Inflammatory macrophage (primary cell): ENCODE measurements at regions not wholly inside any gene's neighbourhood (a gene's known extent, or its start where the extent isn't known, plus 50 kb on each side); places are given as distances from the start of the nearest gene placed in this dataset.
"Not testable (repeated sequence)": the region's sequence is repeated elsewhere in the genome, so short reads cannot be mapped to it uniquely, and the experiment has no call there.

Source experiments
- DNase-seq, 2 donors: peaks; one replicate each; pipeline ENCODE4 v3.0.0-alpha.2; 2020 to 2022

DNA sequence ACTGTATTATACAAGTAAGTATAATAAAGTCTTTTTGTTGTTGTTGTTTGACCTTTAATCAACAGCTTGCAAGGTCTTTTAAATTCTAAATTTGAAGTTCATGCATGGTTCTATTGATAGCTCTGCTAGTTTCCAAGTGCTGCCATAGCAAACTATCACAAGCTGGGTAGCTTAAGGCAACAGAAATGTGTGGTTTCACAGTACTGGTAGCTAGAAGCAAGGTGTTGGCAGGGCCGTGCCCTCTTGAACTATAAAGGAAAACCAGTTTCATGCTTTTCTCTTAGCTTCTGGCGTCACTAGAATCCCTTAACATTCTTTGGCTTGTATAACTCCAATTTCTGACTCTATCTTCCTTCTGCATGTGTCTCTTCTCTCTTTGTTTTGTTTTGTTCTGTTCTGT, 1021.9 kb upstream of the AUTS2 start:
- DNase-seq, result no peak

DNA sequence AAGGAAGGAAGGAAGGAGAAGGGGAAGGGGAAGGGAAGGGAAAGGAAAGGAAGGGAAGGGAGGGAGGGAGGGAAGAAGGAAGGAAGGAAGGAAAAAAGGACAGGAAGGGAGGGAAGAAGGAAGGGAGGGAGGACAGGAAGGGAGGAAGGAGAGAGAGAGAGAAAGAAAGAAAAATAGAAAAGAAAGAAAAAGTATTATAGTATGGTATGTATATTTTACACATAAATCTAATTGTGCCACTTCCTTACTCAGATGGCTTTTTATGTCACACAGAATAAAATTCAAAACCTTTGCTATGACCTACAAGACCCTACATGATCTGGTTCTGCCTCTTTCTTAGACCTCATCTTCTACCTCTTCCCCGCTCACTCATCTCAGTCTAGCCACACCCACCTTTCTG, 1016.9 kb upstream of the AUTS2 start:
- DNase-seq, result no peak

GRCh38 chr7:68587599-68587998, 1010.7 kb upstream of the AUTS2 start:
- DNase-seq, result no peak

DNA sequence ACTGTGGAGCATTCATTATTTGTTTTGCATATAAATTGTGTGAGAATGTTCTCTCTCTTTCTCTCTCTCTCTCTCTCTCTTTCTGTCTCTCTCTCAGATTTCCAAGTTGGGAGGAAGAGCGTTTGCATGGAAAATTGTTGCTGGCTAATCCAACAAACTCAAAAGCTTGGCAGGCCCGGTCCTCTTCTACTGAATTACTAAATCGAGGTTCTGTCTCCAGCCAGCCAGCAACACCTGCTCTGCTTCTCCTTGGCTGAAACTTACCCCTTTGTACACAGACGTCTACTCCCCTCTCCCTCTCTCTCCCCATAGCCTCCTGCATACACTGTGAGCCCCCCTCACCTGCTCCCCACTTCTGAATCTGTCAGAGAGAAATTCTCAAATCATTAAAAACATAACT, 996.4 kb upstream of the AUTS2 start:
- DNase-seq, result no peak

GRCh38 chr7:68604541-68604940, 993.7 kb upstream of the AUTS2 start:
- no peak for DNase-seq

- no peak for DNase-seq
These were observed 987.6 kb upstream of the AUTS2 start for GRCh38 chr7:68610701-68611100.

DNA sequence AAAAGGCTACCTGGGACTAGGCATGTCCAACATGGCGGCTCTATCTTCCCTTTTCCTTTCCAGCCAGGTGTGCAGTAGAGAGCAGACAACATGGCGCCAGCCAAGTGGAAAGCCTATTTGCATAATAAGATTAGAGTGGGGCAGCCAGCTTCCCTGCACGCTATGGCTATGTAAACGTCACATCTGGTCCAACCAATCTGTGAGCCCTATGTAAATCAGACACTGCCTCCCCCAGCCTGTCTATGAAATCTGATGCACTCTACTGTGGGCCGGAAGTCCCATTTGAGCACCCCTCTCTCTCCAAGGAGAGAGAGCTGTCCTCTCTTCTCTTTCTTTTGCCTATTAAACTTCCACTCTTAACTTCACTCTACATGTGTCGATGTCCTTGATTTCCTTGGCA, 984.9 kb upstream of the AUTS2 start:
- no peak for DNase-seq

DNA sequence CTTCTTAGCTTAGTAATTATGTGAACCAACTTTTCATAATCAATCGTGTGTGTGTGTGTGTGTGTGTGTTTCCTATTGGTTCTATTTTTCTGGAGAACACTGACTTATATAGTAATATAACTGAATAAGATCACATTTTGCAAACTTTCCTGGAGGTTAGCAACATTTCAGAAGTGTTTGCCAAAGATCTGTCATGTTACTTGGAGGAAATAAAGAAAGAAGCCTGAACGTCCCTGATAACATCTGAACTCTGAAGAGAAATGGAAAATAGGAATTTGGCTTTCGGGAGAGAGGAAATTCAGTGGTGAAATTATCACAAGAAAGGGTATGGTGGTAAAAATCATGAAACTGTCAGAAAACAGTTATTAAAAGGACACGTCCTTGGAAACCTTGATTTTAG, 984.4 kb upstream of the AUTS2 start:
- DNase-seq, result no peak

- no peak for DNase-seq
These were observed 978.7 kb upstream of the AUTS2 start for GRCh38 chr7:68619526-68619925.

GRCh38 chr7:68622500-68622899, 975.8 kb upstream of the AUTS2 start:
- no peak for DNase-seq

GRCh38 chr7:68623030-68623429, 975.2 kb upstream of the AUTS2 start:
- no peak for DNase-seq

DNA sequence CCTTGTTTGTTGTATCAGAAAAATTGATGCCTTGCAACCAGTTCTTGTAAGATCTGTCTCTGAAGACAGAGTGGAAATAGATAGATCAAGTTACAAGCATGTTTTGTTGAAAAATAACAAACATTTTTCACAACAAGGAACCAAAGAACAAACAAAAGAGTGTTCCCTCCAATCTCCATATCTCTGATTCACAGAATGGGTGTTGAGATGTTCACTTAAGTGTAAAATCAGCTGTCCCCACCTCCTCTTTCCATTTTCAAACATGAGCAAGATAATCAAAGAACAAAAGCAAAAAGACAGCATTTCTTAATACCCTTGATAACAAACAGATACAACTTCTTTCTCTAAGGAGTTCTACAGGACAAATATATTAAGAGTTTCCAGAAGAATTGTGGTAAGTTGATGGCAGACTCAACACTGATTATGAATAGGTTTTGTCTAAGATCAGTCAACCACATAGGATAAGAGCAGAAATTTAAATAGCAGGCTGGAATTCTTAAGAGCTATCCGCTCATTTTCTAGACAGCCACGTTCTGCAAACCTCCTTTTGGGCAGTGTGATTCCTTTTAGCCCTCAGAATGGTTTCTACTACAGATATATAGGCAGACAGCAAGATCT, 970.9 kb upstream of the AUTS2 start:
- DNase-seq, result no peak

- not testable (repeated sequence) for DNase-seq
These were observed 967.4 kb upstream of the AUTS2 start for GRCh38 chr7:68630914-68631313.

GRCh38 chr7:68640103-68640502, 958.2 kb upstream of the AUTS2 start:
- no peak for DNase-seq

- DNase-seq, result no peak
These were observed 955.5 kb upstream of the AUTS2 start for GRCh38 chr7:68642727-68643126.

DNA sequence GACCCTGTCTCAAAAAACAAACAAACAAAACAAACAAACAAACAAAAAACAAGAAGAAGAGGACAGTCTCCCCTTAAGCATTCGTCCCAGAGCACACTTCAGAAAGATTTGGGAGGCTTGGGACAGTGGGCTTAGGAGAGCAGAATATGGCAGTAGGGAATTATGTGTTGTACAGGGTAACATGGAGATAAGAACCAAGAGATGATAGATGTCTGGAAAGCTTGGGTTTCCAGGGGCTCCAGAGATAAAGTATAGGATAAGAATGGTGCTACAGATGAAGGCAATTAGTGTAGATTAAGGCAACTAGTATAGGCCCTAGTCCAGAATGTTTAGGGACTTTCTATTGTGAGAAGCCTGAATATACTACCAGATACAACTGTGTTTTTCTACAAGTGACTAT, 934.9 kb upstream of the AUTS2 start:
- no peak for DNase-seq

DNA sequence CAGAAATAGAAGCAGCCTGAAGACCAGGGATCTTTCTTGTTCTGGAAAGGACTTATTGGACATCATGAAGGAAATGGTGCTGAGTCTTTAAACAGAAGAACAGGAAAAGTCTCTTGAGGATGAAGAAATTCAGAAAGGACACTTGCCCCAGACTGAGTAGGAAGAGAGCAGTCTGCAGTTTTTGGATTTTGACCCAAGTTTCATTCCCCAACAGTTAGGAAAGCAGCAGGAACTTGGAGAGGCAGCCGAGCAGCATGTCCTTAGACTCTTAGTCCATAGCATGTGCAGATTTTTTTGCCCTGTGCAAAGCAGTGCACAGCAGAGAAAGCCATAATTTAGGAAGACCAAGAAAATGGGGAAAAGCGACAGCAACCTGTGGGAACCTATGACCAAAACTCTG, 927.2 kb upstream of the AUTS2 start:
- DNase-seq, result no peak

DNA sequence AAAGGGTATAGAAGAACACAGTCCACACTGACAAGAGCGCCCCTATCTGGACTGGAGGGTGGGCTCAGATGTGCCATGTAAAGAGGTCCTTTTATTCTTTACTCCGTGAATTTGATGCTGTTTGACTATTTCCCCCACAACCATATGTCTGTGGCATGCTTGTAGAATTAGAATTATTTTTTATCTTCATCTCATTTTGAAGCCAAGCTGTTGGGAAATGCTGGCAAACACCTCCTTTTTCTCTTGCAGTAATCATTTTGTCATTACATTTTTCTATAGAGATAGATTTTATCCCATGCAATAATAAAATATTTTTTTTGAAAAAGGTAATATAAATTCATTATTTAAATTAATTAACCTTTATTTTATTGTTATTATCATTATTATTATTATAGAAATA, 926.6 kb upstream of the AUTS2 start:
- DNase-seq, result no peak

DNA sequence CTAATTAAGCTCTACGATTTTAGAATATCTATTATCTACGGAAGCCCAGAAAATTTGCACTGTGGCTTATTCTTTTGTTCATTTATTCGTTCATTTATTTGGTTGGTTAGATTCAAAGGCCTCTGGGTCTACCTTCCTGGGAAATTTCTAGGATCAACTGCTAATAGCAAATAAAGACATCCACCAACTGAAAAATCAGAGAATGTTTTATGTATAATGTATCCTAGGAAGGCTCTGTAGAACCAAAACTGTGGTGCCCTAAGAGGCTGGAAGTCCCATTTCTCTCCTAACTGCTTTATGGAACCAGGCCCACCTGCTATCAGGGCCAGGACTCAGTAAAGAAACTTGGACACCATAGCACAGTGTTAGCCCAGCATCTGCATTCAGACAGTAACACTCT, 923.4 kb upstream of the AUTS2 start:
- DNase-seq, result no peak

- DNase-seq, result no peak
These were observed 921.3 kb upstream of the AUTS2 start for GRCh38 chr7:68676813-68677535.

DNA sequence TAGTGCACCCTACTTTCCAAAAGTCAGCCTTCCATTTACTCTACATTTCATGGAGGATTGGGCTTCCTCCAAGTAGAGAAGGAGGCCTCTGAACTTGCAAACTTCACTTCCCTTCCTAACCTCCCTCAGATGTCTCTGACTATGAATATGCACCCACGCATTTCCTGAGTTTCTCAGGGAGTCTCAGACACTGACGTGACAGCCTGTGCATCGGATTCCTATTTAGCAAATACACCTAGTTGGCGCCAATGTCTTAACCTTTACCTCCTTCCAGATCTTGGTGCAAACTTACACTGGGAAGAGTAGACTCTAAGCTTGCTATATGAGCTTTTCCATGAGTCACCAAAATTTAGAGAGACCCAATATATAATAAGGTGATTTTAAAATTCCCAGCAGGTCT, 920.1 kb upstream of the AUTS2 start:
- no peak for DNase-seq

DNA sequence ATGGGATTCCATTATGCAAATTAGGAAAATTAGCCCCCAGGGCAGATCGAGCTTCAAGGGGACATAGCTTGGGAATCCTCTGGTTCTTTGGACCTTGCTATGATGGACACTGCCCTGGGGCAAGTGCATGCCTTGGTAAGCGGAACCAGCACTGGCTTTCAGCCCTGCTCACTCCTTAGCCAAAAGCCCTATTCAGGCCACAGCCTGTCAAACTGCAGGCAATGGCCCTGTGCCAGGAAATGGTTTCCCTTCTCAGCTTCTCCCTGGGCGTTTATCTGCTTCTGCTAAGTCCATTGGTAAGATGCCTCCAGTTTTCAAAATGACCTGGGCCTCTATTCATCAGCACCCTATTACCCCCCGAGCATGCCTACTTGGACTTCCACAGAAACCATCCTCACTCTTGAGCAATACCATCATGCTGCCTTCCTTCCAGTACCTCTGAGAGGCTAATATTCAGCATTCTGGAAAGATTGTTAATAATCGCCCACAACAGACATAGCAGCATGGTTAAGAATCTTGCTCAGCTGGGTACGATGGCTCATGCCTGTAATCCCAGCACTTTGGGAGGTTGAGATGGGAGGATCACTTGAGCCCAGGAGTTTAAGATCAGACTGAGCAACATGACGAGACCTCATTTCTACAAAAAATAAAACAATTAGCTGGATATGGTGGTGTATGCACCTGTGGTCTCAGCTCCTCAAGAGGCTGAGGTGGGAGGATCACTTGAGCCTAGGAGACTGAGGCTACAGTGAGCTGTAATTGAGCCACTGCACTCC, 918.6 kb upstream of the AUTS2 start:
- no peak for DNase-seq

DNA sequence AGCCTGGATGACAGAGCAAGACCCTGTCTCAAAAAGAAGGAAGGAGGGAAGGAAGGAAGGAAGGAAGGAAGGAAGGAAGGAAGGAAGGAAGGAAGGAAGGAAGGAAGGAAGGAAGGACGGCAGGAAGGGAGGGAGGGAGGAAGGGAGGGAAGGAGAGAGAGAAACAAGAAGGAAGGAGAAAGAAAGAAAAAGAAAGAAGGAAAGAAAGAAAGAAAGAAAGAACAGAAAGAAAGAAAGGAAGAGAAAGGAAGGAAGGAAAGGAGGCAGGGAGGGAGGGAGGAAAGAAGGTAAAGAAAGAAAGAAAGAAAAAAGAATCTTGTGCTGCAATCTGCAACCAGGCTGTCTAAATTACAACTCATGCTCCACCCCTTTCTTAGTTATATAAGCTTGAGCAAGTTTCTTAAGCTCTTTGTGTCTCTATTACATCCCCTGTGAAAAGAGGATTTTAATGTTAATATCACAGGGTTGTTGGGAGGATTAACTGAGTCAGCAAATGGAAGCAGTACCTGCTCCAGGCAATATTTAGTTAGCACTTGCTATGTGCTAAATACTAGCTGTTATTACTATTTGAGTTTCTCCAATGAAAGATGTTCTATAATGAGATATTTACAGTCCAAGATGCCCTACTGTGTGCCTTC, 917.9 kb upstream of the AUTS2 start:
- no peak for DNase-seq

DNA sequence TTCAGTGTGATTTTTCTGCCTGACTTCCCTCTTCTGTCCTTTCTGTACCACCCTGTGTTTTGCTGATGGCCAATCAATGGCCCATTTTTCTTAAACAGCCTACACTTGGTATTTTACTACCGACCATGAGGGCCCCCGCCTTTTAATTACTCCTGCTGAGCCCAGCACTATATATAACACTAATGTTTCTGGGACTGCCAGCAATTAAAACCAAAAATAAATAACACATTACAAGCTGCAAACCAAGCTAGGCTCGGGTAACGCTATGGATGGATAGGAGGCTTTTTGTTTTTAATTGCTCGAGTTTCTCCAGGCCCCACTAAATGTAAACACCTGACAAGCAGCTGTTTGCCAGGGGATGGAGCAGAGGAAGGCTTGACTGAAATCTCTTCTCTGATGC, 915.4 kb upstream of the AUTS2 start:
- DNase-seq, result no peak
